HG03521 (cell line): ENCODE measurements at regions not wholly inside any gene's neighbourhood (a gene's known extent, or its start where the extent isn't known, plus 50 kb on each side); places are given as distances from the start of the nearest gene placed in this dataset.
"Not testable (repeated sequence)": the region's sequence is repeated elsewhere in the genome, so short reads cannot be mapped to it uniquely, and the experiment has no call there.

ENCODE experiments used
- ATAC-seq: cut with Tn5 transposase; IDR thresholded peaks from one replicate; pipeline ENCODE4 v1.9.1; 2021; ENCODE audit warnings: mild to moderate bottlenecking, moderate library complexity; ENCODE audit not compliant: unreplicated experiment

DNA sequence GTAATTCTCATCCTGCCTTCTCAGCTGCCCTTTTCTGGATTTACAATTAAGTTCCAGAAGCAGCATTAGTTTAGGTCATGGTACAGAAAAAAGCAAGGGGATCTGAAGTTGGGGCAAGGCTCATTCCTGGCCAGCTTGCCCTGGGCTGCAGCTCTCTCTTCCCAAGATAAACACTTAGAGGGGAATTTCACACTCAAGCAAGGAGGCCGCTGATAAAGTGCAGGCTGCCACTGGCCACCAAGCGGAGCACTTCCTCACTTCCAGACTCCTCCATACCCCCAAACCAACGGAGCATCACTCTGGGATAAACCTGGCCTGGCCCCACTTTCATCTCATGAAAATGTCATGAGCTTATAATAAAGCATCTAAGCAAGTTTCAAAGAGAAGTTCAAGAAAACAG, 445.5 kb upstream of the MKI67 start:
- ATAC-seq, result no peak

- no peak for ATAC-seq
Measured at GRCh38 chr10:128572696-128573095, 446.5 kb upstream of the MKI67 start.

- no peak for ATAC-seq
Measured at GRCh38 chr10:128573281-128573845, 447.1 kb upstream of the MKI67 start.

DNA sequence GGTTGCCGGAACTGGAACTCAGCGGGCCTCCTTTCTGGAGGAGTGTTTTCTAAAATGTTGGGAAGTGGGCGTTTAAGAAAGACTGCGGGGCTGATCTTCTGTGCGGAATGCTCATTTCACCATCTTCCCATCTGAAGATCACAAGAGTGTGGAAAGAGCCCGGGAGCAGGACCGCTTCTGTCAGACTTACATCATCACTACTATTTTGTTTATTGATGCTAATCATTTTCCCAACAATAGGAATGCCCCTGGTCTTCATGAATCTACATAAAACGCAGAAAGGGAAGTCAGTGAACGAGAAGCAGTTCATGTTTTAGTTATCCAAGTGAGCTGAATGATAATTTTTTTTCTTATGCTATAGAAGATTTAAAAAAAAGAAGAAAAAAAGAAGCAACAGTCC, 447.8 kb upstream of the MKI67 start:
- ATAC-seq, result no peak

DNA sequence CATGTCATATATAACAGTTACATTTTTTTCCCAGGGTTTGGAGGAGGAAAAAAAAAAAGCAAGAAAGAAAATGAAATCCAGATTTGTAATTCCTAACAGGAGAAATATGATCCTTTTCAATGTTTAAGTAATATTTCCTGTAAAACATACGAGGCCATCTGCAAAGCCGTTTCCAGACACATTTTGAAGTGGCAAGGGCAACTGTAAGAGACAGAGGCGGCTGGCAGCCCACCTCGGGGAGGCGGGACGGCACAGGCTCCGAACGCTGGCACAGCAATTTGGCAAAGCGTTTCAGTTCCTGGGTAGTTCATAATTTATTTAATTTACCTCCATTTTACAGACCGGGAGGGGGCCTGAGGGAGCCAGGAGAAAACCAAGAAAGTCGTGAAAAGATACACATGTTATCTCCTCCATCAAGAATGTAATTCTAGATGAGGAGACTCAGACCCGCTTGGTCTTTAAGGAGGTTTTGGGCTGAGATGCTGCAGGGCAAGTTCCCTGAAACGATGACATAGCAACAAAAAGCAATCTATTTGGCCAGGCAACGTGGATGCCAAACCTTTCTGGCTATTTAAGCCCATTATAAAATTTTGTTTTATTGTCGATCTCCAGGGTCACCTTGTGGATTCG, 448.5 kb upstream of the MKI67 start:
- no peak for ATAC-seq

- ATAC-seq, result no peak
Measured at GRCh38 chr10:128575761-128576160, 449.5 kb upstream of the MKI67 start.

GRCh38 chr10:128576336-128576735, 450.1 kb upstream of the MKI67 start:
- no peak for ATAC-seq

DNA sequence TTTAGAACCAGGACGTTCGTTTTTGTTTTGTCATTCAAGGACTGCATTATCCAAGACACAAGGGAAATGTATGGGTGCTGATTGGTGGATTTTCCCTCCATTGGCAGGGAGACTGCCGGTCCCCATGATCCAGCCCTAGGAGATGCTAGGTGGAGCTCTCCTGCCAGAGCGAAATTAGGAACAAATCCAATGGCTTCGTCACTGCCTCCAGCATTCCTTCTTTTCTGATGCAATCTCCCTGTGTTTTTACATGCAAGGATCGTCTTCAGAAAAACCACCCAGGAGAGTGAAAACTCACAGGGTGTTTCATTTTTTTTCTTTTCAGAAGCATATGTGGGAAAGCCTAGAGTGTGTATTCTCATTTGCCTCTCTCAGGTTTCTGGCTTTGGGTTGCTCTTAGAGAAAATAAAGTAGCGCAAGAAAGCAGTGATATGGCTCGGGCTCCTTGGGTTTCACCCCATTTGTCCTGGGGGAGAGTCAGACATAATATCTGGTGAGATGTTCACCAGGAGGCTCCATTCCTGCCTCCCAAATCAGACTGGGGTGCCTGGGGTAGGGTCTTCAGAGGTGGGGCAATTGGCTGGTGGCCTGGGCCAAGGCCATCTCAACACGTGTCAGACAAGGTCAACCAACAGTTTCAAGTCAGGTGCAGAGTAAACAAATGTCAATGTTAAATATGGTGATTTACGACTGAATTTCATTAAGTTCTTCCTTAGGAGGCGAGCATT, 450.9 kb upstream of the MKI67 start:
- no peak for ATAC-seq

- ATAC-seq, result no peak
Measured at GRCh38 chr10:128577958-128578750, 451.9 kb upstream of the MKI67 start.

DNA sequence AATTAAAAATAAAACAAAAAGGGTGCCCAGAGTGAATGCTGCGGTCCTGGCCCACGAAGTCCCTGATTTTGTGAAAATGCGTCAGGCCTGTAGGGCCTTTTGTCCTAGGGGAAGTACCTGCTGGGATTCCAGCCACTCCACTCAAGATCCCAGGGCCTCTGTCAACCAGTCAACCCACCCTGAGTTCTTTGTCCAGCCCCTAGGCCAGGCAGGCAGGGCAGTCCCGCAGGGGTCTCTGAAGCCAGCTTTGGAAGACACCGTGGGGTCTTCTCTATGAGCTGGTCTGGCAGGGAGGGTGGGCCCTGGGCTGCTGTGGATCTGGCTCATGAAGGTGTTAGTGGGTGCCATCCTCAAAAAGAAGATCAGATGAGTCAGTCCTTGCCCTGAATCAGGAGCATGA, 452.5 kb upstream of the MKI67 start:
- ATAC-seq, result no peak

- ATAC-seq, result no peak
Measured at GRCh38 chr10:128579280-128579865, 453.1 kb upstream of the MKI67 start.

DNA sequence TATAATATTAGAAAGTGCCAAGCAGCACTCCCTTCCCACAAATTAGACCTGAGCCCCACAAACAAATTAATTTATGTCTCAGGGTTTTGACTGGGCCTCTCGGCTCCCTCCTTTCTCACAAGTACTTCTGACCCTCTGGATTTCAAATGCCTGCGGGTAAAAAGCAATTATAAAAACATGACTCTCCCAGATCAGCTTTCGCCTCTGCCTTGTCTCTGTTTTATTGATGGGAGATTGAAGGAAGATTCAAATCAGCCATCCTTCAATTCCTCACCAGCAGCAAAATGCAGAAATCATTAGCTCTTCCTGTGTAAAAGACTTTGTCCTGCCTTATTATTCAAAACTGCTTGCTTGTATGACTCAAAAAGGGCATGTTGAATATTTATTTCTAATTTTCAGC, 453.7 kb upstream of the MKI67 start:
- no peak for ATAC-seq

DNA sequence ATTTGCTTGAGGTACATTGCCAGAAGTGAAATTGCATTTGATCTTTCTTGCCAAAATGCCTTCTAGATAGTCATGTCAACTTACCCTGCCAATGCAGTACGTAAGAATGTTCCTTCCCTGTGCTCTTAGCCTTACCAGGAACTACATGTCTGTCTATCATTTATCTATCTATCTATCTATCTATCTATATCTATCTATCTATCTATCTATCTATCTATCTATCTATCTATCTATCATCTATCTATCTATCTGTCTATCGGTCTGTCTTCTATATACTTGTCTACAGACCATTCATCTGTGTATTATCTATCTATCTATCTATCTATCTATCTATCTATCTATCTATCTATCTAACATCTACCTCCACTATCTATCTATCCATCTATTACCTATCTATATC, 456.9 kb upstream of the MKI67 start:
- ATAC-seq, result not testable (repeated sequence)

DNA sequence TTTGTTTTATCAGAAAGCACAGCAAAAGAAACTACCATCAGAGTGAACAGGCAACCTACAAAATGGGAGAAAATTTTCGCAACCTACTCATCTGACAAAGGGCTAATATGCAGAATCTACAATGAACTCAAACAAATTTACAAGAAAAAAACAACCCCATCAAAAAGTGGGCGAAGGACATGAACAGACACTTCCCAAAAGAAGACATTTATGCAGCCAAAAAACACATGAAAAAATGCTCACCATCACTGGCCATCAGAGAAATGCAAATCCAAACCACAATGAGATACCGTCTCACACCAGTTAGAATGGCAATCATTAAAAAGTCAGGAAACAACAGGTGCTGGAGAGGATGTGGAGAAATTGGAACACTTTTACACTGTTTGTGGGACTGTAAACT, 460.4 kb upstream of the MKI67 start:
- ATAC-seq, result not testable (repeated sequence)

- no peak for ATAC-seq
Measured at GRCh38 chr10:128587689-128588088, 461.5 kb upstream of the MKI67 start.

- no peak for ATAC-seq
Measured at GRCh38 chr10:128588402-128588801, 462.2 kb upstream of the MKI67 start.

GRCh38 chr10:128594688-128595087, 468.5 kb upstream of the MKI67 start:
- ATAC-seq, result no peak

GRCh38 chr10:128596906-128597305, 470.7 kb upstream of the MKI67 start:
- ATAC-seq, result no peak

DNA sequence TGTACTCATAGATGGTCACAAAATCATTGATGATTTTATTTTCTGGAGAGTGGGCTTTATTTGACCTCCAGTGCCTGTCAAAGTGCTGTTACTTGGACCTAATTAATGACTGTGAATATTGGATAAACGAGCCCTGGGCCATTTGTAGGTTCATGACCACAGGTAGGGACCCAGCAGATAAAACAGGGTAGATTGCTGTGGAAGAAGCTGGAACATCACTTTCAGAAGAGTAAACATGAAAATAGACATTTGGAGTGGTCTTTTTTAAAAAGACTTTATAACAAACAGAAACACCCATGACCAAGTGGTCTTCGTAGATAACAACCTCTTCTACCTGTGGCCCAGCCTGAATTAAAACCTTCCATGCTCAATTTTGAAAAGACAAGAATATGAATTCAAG, 472.8 kb upstream of the MKI67 start:
- no peak for ATAC-seq

DNA sequence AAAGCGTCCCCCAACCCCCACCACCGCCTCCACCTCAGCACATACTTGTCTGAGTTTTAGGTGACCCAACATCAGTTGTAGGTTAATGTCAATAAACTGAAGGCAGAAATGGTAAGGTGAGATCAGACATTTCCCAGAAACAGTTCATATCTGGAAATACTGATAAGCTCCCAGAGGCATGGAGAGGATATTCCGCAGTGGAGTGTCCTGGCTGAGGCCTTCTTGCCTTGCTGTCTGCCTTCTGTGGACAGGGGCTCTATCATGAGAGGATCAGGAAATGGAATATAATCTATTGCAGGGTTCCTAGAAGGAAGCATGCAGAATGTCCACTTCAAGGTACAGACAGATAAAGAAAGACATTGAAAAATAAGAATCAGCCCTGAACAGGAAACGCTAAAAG, 473.3 kb upstream of the MKI67 start:
- ATAC-seq, result no peak

DNA sequence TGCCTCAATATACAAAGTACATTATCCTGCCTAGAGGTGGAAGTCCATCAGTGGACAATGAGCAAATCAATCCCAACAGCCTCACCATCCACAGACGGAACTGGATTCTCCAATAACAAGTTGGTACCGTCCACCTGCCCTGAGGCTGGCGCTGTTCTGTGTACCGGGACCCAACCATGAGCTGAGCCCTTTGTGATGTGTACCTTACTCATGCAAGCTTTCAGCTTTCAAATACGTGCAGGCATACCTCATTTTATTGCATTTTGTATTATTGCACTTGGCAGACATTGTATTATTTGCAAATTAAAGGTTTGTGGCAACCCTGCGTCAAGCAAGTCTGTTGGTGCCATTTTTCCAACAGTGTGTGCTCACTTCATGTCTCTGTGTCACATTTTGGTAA, 476.0 kb upstream of the MKI67 start:
- ATAC-seq, result no peak
